IMR-90 (cell line): ENCODE measurements at regions not wholly inside any gene's neighbourhood (a gene's known extent, or its start where the extent isn't known, plus 50 kb on each side); places are given as distances from the start of the nearest gene placed in this dataset.

Experiments
- ATAC-seq: fragments of 200-7000 bp; cut with Tn5 transposase; 2 replicates; pipeline ENCODE4 v1.9.1; 2020; ENCODE audit warnings: low read depth, mild to moderate bottlenecking, moderate library complexity
- BruUV-seq: library from RNA; stranded (reverse); fragments of 400-500 nt; replicated peaks from 2 replicates; lab custom pipeline; 2021; lab: Mats Ljungman, UMichigan
- CTCF ChIA-PET: fragments of 300-600 bp; formaldehyde crosslinking; extraction: SDS; loops from one replicate; lab custom pipeline; 2021; ENCODE audit warnings: antibody characterized with exemption; lab: Yijun Ruan, JAX
- POLR2A ChIA-PET: fragments of 300-600 bp; sonication (Branson Sonifier 250); formaldehyde crosslinking; loops from one replicate; lab custom pipeline; 2022; ENCODE audit warnings: antibody characterized with exemption; ENCODE audit not compliant: unreplicated experiment; lab: Charles Lee
- DNase-seq: peaks from one replicate; pipeline ENCODE4 v3.0.0; 2013
- H2AFZ ChIP-seq: replicated peaks from 2 replicates; pipeline ENCODE3; 2013; ENCODE audit warnings: low read length, mild to moderate bottlenecking; ENCODE audit not compliant: poor library complexity
- H2AK5ac ChIP-seq: 2 replicates; pipeline ENCODE4 v1.6.1; 2013; ENCODE audit warnings: low read depth, low read length, inconsistent platforms
- H2AK9ac ChIP-seq: replicated peaks from 2 replicates; pipeline ENCODE3; 2013; ENCODE audit warnings: mild to moderate bottlenecking, low read depth, low read length, moderate library complexity; ENCODE audit not compliant: poor library complexity
- H2BK120ac ChIP-seq: 2 replicates; pipeline ENCODE4 v1.6.1; 2013; ENCODE audit warnings: low read depth, low read length, inconsistent platforms
- H2BK15ac ChIP-seq: 3 replicates; pipeline ENCODE4 v1.6.1; 2013; ENCODE audit warnings: low read depth, low read length, inconsistent platforms
- H2BK20ac ChIP-seq: 2 replicates; pipeline ENCODE4 v1.6.1; 2013; ENCODE audit warnings: low read depth, mild to moderate bottlenecking, inconsistent platforms, low read length, moderate library complexity
- H2BK5ac ChIP-seq: 2 replicates; pipeline ENCODE4 v1.6.1; 2013; ENCODE audit warnings: mild to moderate bottlenecking, low read depth, low read length, inconsistent platforms; ENCODE audit not compliant: poor library complexity, severe bottlenecking
- H3K14ac ChIP-seq: replicated peaks from 2 replicates; pipeline ENCODE4 v1.6.1; 2013; ENCODE audit warnings: low read depth, low read length, inconsistent platforms
- H3K18ac ChIP-seq: 2 replicates; pipeline ENCODE4 v1.6.1; 2013; ENCODE audit warnings: low read depth, low read length, control low read depth
- H3K23ac ChIP-seq: 2 replicates; pipeline ENCODE4 v1.6.1; 2013; ENCODE audit warnings: low read depth, low read length, inconsistent platforms
- H3K27ac ChIP-seq: 2 replicates; pipeline ENCODE4 v1.5.1; 2013; ENCODE audit warnings: mild to moderate bottlenecking, control low read depth, low read length; ENCODE audit not compliant: insufficient read depth
- H3K27me3 ChIP-seq: 2 replicates; pipeline ENCODE4 v1.6.1; 2013; ENCODE audit warnings: low read length; ENCODE audit not compliant: control insufficient read depth, insufficient read depth
- H3K36me3 ChIP-seq: 2 replicates; pipeline ENCODE4 v1.6.1; 2013; ENCODE audit warnings: low read length, mixed read lengths; ENCODE audit not compliant: control insufficient read depth, insufficient read depth
- H3K4ac ChIP-seq: 2 replicates; pipeline ENCODE4 v1.6.1; 2013; ENCODE audit warnings: low read depth, low read length, inconsistent platforms
- H3K4me1 ChIP-seq: 2 replicates; pipeline ENCODE4 v1.6.1; 2013; ENCODE audit warnings: low read length, mixed read lengths; ENCODE audit not compliant: control insufficient read depth, insufficient read depth
- H3K4me2 ChIP-seq: 2 replicates; pipeline ENCODE4 v1.6.1; 2013; ENCODE audit warnings: low read depth, mild to moderate bottlenecking, control low read depth, low read length, moderate library complexity
- H3K4me3 ChIP-seq: 2 replicates; pipeline ENCODE4 v1.5.1; 2013; ENCODE audit warnings: low read depth, mild to moderate bottlenecking, control low read depth, low read length, moderate library complexity; ENCODE audit not compliant: insufficient read depth
- H3K56ac ChIP-seq: 2 replicates; pipeline ENCODE4 v1.6.1; 2013; ENCODE audit warnings: low read length, inconsistent platforms; ENCODE audit not compliant: insufficient read depth; ENCODE audit errors: extremely low read depth
- H3K79me1 ChIP-seq, 2 experiments: 2 replicates each; pipeline ENCODE4 v1.6.1; 2013; ENCODE audit warnings: low read length in 2 of 2, inconsistent platforms in 1 of 2, low read depth in 1 of 2
- H3K9ac ChIP-seq: 2 replicates; pipeline ENCODE4 v1.6.1; 2013; ENCODE audit warnings: low read depth, low read length, control low read depth
- H3K9me1 ChIP-seq: 2 replicates; pipeline ENCODE4 v1.6.1; 2013; ENCODE audit warnings: low read length, inconsistent platforms; ENCODE audit not compliant: insufficient read depth
- H3K9me3 ChIP-seq: 2 replicates; pipeline ENCODE4 v1.6.1; 2013; ENCODE audit warnings: low read length; ENCODE audit not compliant: control insufficient read depth, insufficient read depth
- H4K20me1 ChIP-seq: 2 replicates; pipeline ENCODE4 v1.6.1; 2013; ENCODE audit warnings: low read length, inconsistent platforms; ENCODE audit not compliant: insufficient read depth
- H4K5ac ChIP-seq: 2 replicates; pipeline ENCODE4 v1.6.1; 2013; ENCODE audit warnings: mild to moderate bottlenecking, low read depth, low read length, control low read depth
- H4K8ac ChIP-seq, 2 experiments: 2 replicates each; pipeline ENCODE4 v1.6.1; 2013; ENCODE audit warnings: low read depth in 2 of 2, low read length in 2 of 2, control low read depth in 1 of 2, inconsistent platforms in 1 of 2
- H4K91ac ChIP-seq: 2 replicates; pipeline ENCODE4 v1.6.1; 2013; ENCODE audit warnings: low read depth, low read length, inconsistent platforms; ENCODE audit not compliant: insufficient read depth
- CEBPB ChIP-seq: IDR thresholded peaks from 2 replicates; pipeline ENCODE4 v1.6.1; 2012; ENCODE audit warnings: low read depth, low read length, improper control_type of control experiment
- FOS ChIP-seq: fragments of 150-350 bp; IDR thresholded peaks from 2 replicates; pipeline ENCODE4 v1.6.1; 2016; ENCODE audit warnings: low read depth, low read length
- RAD21 ChIP-seq: IDR thresholded peaks from 2 replicates; pipeline ENCODE4 v1.6.1; 2012; ENCODE audit warnings: low read length, improper control_type of control experiment
- RCOR1 ChIP-seq: IDR thresholded peaks from 2 replicates; pipeline ENCODE4 v1.6.1; 2012; ENCODE audit warnings: mild to moderate bottlenecking, low read length, improper control_type of control experiment; ENCODE audit not compliant: insufficient replicate concordance
- RFX5 ChIP-seq: IDR thresholded peaks from 2 replicates; pipeline ENCODE4 v1.8.0; 2012; ENCODE audit warnings: low read depth, mild to moderate bottlenecking, low read length, moderate library complexity
- USF2 ChIP-seq: fragments of 150-350 bp; IDR thresholded peaks from 2 replicates; pipeline ENCODE4 v1.6.1; 2017; ENCODE audit warnings: mild to moderate bottlenecking, antibody characterized with exemption, low read length, low read depth
- dilution Hi-C: fragments of 300-500 bp; cut with HindIII; formaldehyde crosslinking; loops from one replicate; pipeline ENCODE4 v1.14.3; 2018; ENCODE audit warnings: low sequenced_read_pairs; ENCODE audit not compliant: unreplicated experiment
- in situ Hi-C: fragments of 300-500 bp; cut with MboI; formaldehyde crosslinking; loops from 3 replicates; pipeline ENCODE4 v1.14.3; 2019; ENCODE audit warnings: low sequenced_read_pairs, inconsistent platforms, mixed read lengths
- intact Hi-C: fragments of 100-400 bp; cut with micrococcal nuclease; formaldehyde crosslinking; loops from 2 replicates; pipeline ENCODE4 v1.10.0; 2022

- no peaks in the 10 kb centered on the region for H3K9me3 ChIP-seq
- no peak overlapping the region for H4K91ac ChIP-seq
- dilution Hi-C loops: no loop called here
- H2BK5ac ChIP-seq: no peak overlapping the region
- ChIA-PET CTCF (interaction anchor here (0.8 kb wide), 1 partner anchor 401 kb away, joined by 3 read pairs; no protein-coding TSS in a partner anchor), POLR2A (no interaction called here)
- in situ Hi-C loops: no loop called here
- no peaks in the 10 kb centered on the region for H4K20me1 ChIP-seq
- H4K5ac ChIP-seq: no peak overlapping the region
- intact Hi-C loops: no loop called here
- no peaks in the 10 kb centered on the region for H3K27me3 ChIP-seq
- TF ChIP-seq RFX5: no peak
- TF ChIP-seq USF2: no peak
- TF ChIP-seq FOS: no peak
- no peak for TF ChIP-seq CEBPB
- no peak for TF ChIP-seq RAD21
- no peak for TF ChIP-seq RCOR1
- H3K4me2 ChIP-seq: no peak overlapping the region
- H3K4ac ChIP-seq: no peak overlapping the region
- no peak overlapping the region for H3K27ac ChIP-seq
- DNase-seq: no peak
- ATAC-seq: no peak
- H2BK15ac ChIP-seq: no peak overlapping the region
- no peak overlapping the region for H2BK120ac ChIP-seq
- no peak overlapping the region for H2AK9ac ChIP-seq
- no peak overlapping the region for H2AFZ ChIP-seq
- H3K23ac ChIP-seq: no peak overlapping the region
- no peaks in the 10 kb centered on the region for H3K36me3 ChIP-seq
- H3K79me1 ChIP-seq: no peaks in the 10 kb centered on the region
- no peaks in the 10 kb centered on the region for H3K9me1 ChIP-seq
- H2AK5ac ChIP-seq: no peak overlapping the region
- H3K9ac ChIP-seq: no peak overlapping the region
- H2BK20ac ChIP-seq: no peak overlapping the region
- H3K4me1 ChIP-seq: no peaks in the 10 kb centered on the region
- H3K4me3 ChIP-seq: no peak overlapping the region
- no peak overlapping the region for H3K18ac ChIP-seq
- no peak overlapping the region for H3K56ac ChIP-seq
- BruUV-seq: no TSS peak
- no peak overlapping the region for H3K14ac ChIP-seq
- no peak overlapping the region for H4K8ac ChIP-seq
These were observed 759.5 kb downstream of the SATB2 start for GRCh38 chr2:198698230-198698629.
